ENCODE measurements at regions not wholly inside any gene's neighbourhood (a gene's known extent, or its start where the extent isn't known, plus 50 kb on each side); places are given as distances from the start of the nearest gene placed in this dataset.

DNA sequence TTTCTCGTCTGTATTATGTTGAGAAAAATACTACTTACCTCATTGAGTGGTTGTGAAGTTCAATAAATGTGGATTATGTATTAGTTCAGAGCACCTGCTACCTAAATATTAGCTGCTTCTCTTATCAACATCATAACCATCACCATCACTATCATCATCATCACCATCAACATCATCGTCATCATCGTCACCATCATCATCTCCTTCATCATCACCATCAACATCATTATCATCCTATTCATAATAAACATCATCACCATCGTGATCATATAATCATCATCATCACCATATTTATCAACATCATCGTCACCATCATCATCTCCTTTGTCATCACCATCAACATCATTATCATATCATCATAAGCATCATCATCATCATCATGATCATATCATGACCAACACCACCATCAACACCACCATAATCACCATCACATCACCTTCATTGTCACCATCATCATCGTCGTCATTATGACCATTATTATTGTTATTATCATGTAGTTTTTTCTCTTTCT lies 181.0 kb upstream of the ADCY2 start:
- dilution Hi-C loops (cut with HindIII; ENCODE audit: low sequenced_read_pairs, unreplicated experiment), result no loop called here
- H2BK20ac ChIP-seq (ENCODE audit: low read depth, low read length), result no peak overlapping the region
- H3K14ac ChIP-seq (replicated peaks; ENCODE audit: low read depth, low read length), result no peak overlapping the region
- TF ChIP-seq, protein P1, sequence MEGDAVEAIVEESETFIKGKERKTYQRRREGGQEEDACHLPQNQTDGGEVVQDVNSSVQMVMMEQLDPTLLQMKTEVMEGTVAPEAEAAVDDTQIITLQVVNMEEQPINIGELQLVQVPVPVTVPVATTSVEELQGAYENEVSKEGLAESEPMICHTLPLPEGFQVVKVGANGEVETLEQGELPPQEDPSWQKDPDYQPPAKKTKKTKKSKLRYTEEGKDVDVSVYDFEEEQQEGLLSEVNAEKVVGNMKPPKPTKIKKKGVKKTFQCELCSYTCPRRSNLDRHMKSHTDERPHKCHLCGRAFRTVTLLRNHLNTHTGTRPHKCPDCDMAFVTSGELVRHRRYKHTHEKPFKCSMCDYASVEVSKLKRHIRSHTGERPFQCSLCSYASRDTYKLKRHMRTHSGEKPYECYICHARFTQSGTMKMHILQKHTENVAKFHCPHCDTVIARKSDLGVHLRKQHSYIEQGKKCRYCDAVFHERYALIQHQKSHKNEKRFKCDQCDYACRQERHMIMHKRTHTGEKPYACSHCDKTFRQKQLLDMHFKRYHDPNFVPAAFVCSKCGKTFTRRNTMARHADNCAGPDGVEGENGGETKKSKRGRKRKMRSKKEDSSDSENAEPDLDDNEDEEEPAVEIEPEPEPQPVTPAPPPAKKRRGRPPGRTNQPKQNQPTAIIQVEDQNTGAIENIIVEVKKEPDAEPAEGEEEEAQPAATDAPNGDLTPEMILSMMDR (conservative IDR thresholded peaks at IDR 0.05; ENCODE audit: low read depth, low read length), result no peak
- TF ChIP-seq CEBPB (IDR thresholded peaks at IDR 0.05; ENCODE audit: low read depth, low read length) (no peak), NFE2L2 (IDR thresholded peaks at IDR 0.05; ENCODE audit: low read depth, low read length) (no peak)
- no peak overlapping the region for H3K9ac ChIP-seq (ENCODE audit: low read depth, low read length)
- H3K4me1 ChIP-seq (ENCODE audit: control insufficient read depth, insufficient read depth, low read length), result no peaks in the 10 kb centered on the region
- POLR2A ChIA-PET (ENCODE audit: unreplicated experiment), result no interaction called here
- CTCF ChIA-PET, result no interaction called here
- no peaks in the 10 kb centered on the region for H4K20me1 ChIP-seq (ENCODE audit: insufficient read depth, low read length)
- H2BK120ac ChIP-seq (ENCODE audit: low read depth, low read length), result no peak overlapping the region
- no peak overlapping the region for H4K8ac ChIP-seq (ENCODE audit: low read depth in 2 of 2, low read length in 2 of 2)
- H3K56ac ChIP-seq (ENCODE audit: extremely low read depth, insufficient read depth, low read length), result no peak overlapping the region
- H4K5ac ChIP-seq (ENCODE audit: low read depth, low read length), result no peak overlapping the region
- no peak overlapping the region for H2BK5ac ChIP-seq (ENCODE audit: low read depth, low read length, poor library complexity, severe bottlenecking)
- H2BK15ac ChIP-seq (ENCODE audit: low read depth, low read length), result no peak overlapping the region
- in situ Hi-C loops (cut with MboI; ENCODE audit: low sequenced_read_pairs), result no loop called here
- no peak for DNase-seq
- BruUV-seq (replicated peaks), result no TSS peak
- H3K36me3 ChIP-seq (ENCODE audit: control insufficient read depth, insufficient read depth, low read length), result no peaks in the 10 kb centered on the region
- H3K9me1 ChIP-seq (ENCODE audit: insufficient read depth, low read length), result no peaks in the 10 kb centered on the region
- no peak overlapping the region for H3K4me2 ChIP-seq (ENCODE audit: low read depth, low read length)
- intact Hi-C loops (cut with micrococcal nuclease), result no loop called here
- H3K79me1 ChIP-seq (ENCODE audit: low read depth in 1 of 2, low read length in 2 of 2), result no peaks in the 10 kb centered on the region
- H2AFZ ChIP-seq (replicated peaks; ENCODE audit: low read length, poor library complexity), result no peak overlapping the region
- no peaks in the 10 kb centered on the region for H3K27me3 ChIP-seq (ENCODE audit: control insufficient read depth, insufficient read depth, low read length)
- no peak overlapping the region for H3K23ac ChIP-seq (ENCODE audit: low read depth, low read length)
- 59 to 100% methylated on average over 4 of the region's 7 CpGs for WGBS, 2 experiments (ENCODE audit: extremely low coverage in 2 of 2, insufficient read length in 1 of 2)
- no peak overlapping the region for H3K4me3 ChIP-seq (ENCODE audit: insufficient read depth, low read depth, low read length)
- no peak overlapping the region for H3K18ac ChIP-seq (ENCODE audit: low read depth, low read length)
- H3K4ac ChIP-seq (ENCODE audit: low read depth, low read length), result no peak overlapping the region
- H3K27ac ChIP-seq (ENCODE audit: insufficient read depth, low read length), result no peak overlapping the region
- no peak overlapping the region for H4K91ac ChIP-seq (ENCODE audit: insufficient read depth, low read depth, low read length)
- H2AK5ac ChIP-seq (ENCODE audit: low read depth, low read length), result no peak overlapping the region
- peaks cover 10% of the 10 kb centered on the region for H3K9me3 ChIP-seq (ENCODE audit: control insufficient read depth, insufficient read depth, low read length)
- no peak for ATAC-seq (ENCODE audit: low read depth)
- H2AK9ac ChIP-seq (replicated peaks; ENCODE audit: low read depth, low read length, poor library complexity), result no peak overlapping the region

Measured in IMR-90 (cell line).